ENCODE measurements at regions not wholly inside any gene's neighbourhood (a gene's known extent, or its start where the extent isn't known, plus 50 kb on each side); places are given as distances from the start of the nearest gene placed in this dataset.
"Not testable (repeated sequence)": the region's sequence is repeated elsewhere in the genome, so short reads cannot be mapped to it uniquely, and the experiment has no call there.

- Histone ChIP-seq H3K9me3 (replicated peaks) (no peaks in the 10 kb centered on the region), H3K27ac (no peak overlapping the region), H3K36me3 (no peaks in the 10 kb centered on the region), H3K27me3 (replicated peaks) (no peaks in the 10 kb centered on the region), H3K4me1 (replicated peaks) (no peaks in the 10 kb centered on the region), H3K4me3 (no peak overlapping the region)
- DNase-seq (ENCODE audit: low read depth in 1 of 2, low spot score in 2 of 2) = no peak
Measured at GRCh38 chr13:54124700-54125099, 1096.1 kb downstream of the OLFM4 start.

- H3K27me3 ChIP-seq (replicated peaks); H3K27ac ChIP-seq; H3K36me3 ChIP-seq; H3K4me1 ChIP-seq (replicated peaks); H3K9me3 ChIP-seq (replicated peaks); DNase-seq (ENCODE audit: low read depth in 1 of 2, low spot score in 2 of 2); H3K4me3 ChIP-seq: not testable (repeated sequence)
Measured at GRCh38 chr13:54130931-54131330, 1102.3 kb downstream of the OLFM4 start.

- H3K36me3 ChIP-seq; H3K27me3 ChIP-seq (replicated peaks); H3K9me3 ChIP-seq (replicated peaks); H3K4me3 ChIP-seq; DNase-seq (ENCODE audit: low read depth in 1 of 2, low spot score in 2 of 2); H3K27ac ChIP-seq; H3K4me1 ChIP-seq (replicated peaks): not testable (repeated sequence)
Measured at GRCh38 chr13:54131433-54131832, 1102.8 kb downstream of the OLFM4 start.

GRCh38 chr13:54132127-54132526, 1103.5 kb downstream of the OLFM4 start:
- not testable (repeated sequence) for H3K4me1 ChIP-seq (replicated peaks); H3K27ac ChIP-seq; H3K4me3 ChIP-seq; H3K36me3 ChIP-seq; H3K9me3 ChIP-seq (replicated peaks); H3K27me3 ChIP-seq (replicated peaks); DNase-seq (ENCODE audit: low read depth in 1 of 2, low spot score in 2 of 2)

- not testable (repeated sequence) for H3K9me3 ChIP-seq (replicated peaks)
Measured at GRCh38 chr13:54132720-54133119, 1104.1 kb downstream of the OLFM4 start.

GRCh38 chr13:54133746-54134145, 1105.1 kb downstream of the OLFM4 start:
- no peak overlapping the region for H3K27ac ChIP-seq
- H3K4me3 ChIP-seq = no peak overlapping the region
- H3K4me1 ChIP-seq (replicated peaks) = no peaks in the 10 kb centered on the region
- H3K36me3 ChIP-seq = no peaks in the 10 kb centered on the region
- no peaks in the 10 kb centered on the region for H3K27me3 ChIP-seq (replicated peaks)
- no peaks in the 10 kb centered on the region for H3K9me3 ChIP-seq (replicated peaks)
- DNase-seq (ENCODE audit: low read depth in 1 of 2, low spot score in 2 of 2) = no peak

More at GRCh38 chr13:54132720-54133119, 1104.1 kb downstream of the OLFM4 start:
- not testable (repeated sequence) for H3K36me3 ChIP-seq; H3K4me1 ChIP-seq (replicated peaks); DNase-seq (ENCODE audit: low read depth in 1 of 2, low spot score in 2 of 2); H3K27ac ChIP-seq; H3K4me3 ChIP-seq; H3K27me3 ChIP-seq (replicated peaks)

GRCh38 chr13:54144828-54145227, 1116.2 kb downstream of the OLFM4 start:
- no peaks in the 10 kb centered on the region for H3K9me3 ChIP-seq (replicated peaks)
- H3K27me3 ChIP-seq (replicated peaks) = no peaks in the 10 kb centered on the region
- no peak for DNase-seq (ENCODE audit: low read depth in 1 of 2, low spot score in 2 of 2)
- no peaks in the 10 kb centered on the region for H3K36me3 ChIP-seq
- no peaks in the 10 kb centered on the region for H3K4me1 ChIP-seq (replicated peaks)
- no peak overlapping the region for H3K4me3 ChIP-seq
- H3K27ac ChIP-seq = no peak overlapping the region

- H3K4me3 ChIP-seq = no peak overlapping the region
- no peaks in the 10 kb centered on the region for H3K9me3 ChIP-seq (replicated peaks)
- H3K27ac ChIP-seq = no peak overlapping the region
- H3K27me3 ChIP-seq (replicated peaks) = no peaks in the 10 kb centered on the region
- DNase-seq (ENCODE audit: low read depth in 1 of 2, low spot score in 2 of 2) = no peak
- no peaks in the 10 kb centered on the region for H3K4me1 ChIP-seq (replicated peaks)
- no peaks in the 10 kb centered on the region for H3K36me3 ChIP-seq
Measured at GRCh38 chr13:54150851-54151250, 1122.2 kb downstream of the OLFM4 start.

- no peaks in the 10 kb centered on the region for H3K27me3 ChIP-seq (replicated peaks)
- no peaks in the 10 kb centered on the region for H3K36me3 ChIP-seq
- no peak overlapping the region for H3K27ac ChIP-seq
- no peak for DNase-seq (ENCODE audit: low read depth in 1 of 2, low spot score in 2 of 2)
- H3K4me3 ChIP-seq = no peak overlapping the region
- no peaks in the 10 kb centered on the region for H3K4me1 ChIP-seq (replicated peaks)
- 0 out of 2 replicates have a peak, but pooled peaks cover 2% of the 10 kb centered on the region for H3K9me3 ChIP-seq (replicated peaks)
Measured at GRCh38 chr13:54162069-54162468, 1133.5 kb downstream of the OLFM4 start.

GRCh38 chr13:54165581-54166215, 1137.1 kb downstream of the OLFM4 start:
- Histone ChIP-seq H3K4me3 (no peak overlapping the region), H3K9me3 (replicated peaks) (0 out of 2 replicates have a peak, but pooled peaks cover 2% of the 10 kb centered on the region)

GRCh38 chr13:54173996-54174395, 1145.4 kb downstream of the OLFM4 start:
- Histone ChIP-seq H3K4me3 (no peak overlapping the region), H3K9me3 (replicated peaks) (no peaks in the 10 kb centered on the region), H3K27ac (no peak overlapping the region), H3K36me3 (no peaks in the 10 kb centered on the region), H3K4me1 (replicated peaks) (no peaks in the 10 kb centered on the region), H3K27me3 (replicated peaks) (no peaks in the 10 kb centered on the region)
- no peak for DNase-seq (ENCODE audit: low read depth in 1 of 2, low spot score in 2 of 2)

More at GRCh38 chr13:54165581-54166215, 1137.1 kb downstream of the OLFM4 start:
- H3K27ac ChIP-seq = no peak overlapping the region
- no peaks in the 10 kb centered on the region for H3K27me3 ChIP-seq (replicated peaks)
- DNase-seq (ENCODE audit: low read depth in 1 of 2, low spot score in 2 of 2) = no peak
- no peaks in the 10 kb centered on the region for H3K36me3 ChIP-seq
- H3K4me1 ChIP-seq (replicated peaks) = no peaks in the 10 kb centered on the region

- no peak for DNase-seq (ENCODE audit: low read depth in 1 of 2, low spot score in 2 of 2)
- Histone ChIP-seq H3K4me3 (no peak overlapping the region), H3K27ac (no peak overlapping the region), H3K9me3 (replicated peaks) (no peaks in the 10 kb centered on the region), H3K36me3 (no peaks in the 10 kb centered on the region), H3K4me1 (replicated peaks) (no peaks in the 10 kb centered on the region), H3K27me3 (replicated peaks) (no peaks in the 10 kb centered on the region)
Measured at GRCh38 chr13:54175466-54175865, 1146.9 kb downstream of the OLFM4 start.

- no peaks in the 10 kb centered on the region for H3K27me3 ChIP-seq (replicated peaks)
- H3K4me1 ChIP-seq (replicated peaks) = no peaks in the 10 kb centered on the region
- no peak overlapping the region for H3K4me3 ChIP-seq
- DNase-seq (ENCODE audit: low read depth in 1 of 2, low spot score in 2 of 2) = no peak
- H3K27ac ChIP-seq = no peak overlapping the region
- no peaks in the 10 kb centered on the region for H3K36me3 ChIP-seq
- H3K9me3 ChIP-seq (replicated peaks) = no peaks in the 10 kb centered on the region
Measured at GRCh38 chr13:54177466-54177865, 1148.9 kb downstream of the OLFM4 start.

- Histone ChIP-seq H3K27ac (no peak overlapping the region), H3K36me3 (no peaks in the 10 kb centered on the region), H3K4me3 (no peak overlapping the region), H3K4me1 (replicated peaks) (no peaks in the 10 kb centered on the region), H3K27me3 (replicated peaks) (no peaks in the 10 kb centered on the region), H3K9me3 (replicated peaks) (no peaks in the 10 kb centered on the region)
- DNase-seq (ENCODE audit: low read depth in 1 of 2, low spot score in 2 of 2) = no peak
Measured at GRCh38 chr13:54183166-54183565, 1154.6 kb downstream of the OLFM4 start.

- DNase-seq (ENCODE audit: low read depth in 1 of 2, low spot score in 2 of 2) = no peak
- Histone ChIP-seq H3K4me1 (replicated peaks) (no peaks in the 10 kb centered on the region), H3K27me3 (replicated peaks) (no peaks in the 10 kb centered on the region), H3K9me3 (replicated peaks) (no peaks in the 10 kb centered on the region), H3K4me3 (no peak overlapping the region), H3K36me3 (no peaks in the 10 kb centered on the region), H3K27ac (no peak overlapping the region)
Measured at GRCh38 chr13:54183728-54184127, 1155.1 kb downstream of the OLFM4 start.
